GOT3 (cell line): ENCODE measurements at regions not wholly inside any gene's neighbourhood (a gene's known extent, or its start where the extent isn't known, plus 50 kb on each side); places are given as distances from the start of the nearest gene placed in this dataset.
A peak's percentile ranks its signal among the peaks of the same experiment; 100 is the strongest.

Experiments used
- DNase-seq: peaks from one replicate; lab custom pipeline; 2025; ENCODE audit warnings: mixed read lengths; lab: John Stamatoyannopoulos, UW

- DNase-seq: no peak
Observed at GRCh38 chr2:173419506-173419905, 64.8 kb downstream of the CDCA7 start.

GRCh38 chr2:173424886-173425285, 70.2 kb downstream of the CDCA7 start:
- no peak for DNase-seq

GRCh38 chr2:173427887-173428668, 73.4 kb downstream of the CDCA7 start:
- no peak for DNase-seq

GRCh38 chr2:173431191-173431590, 76.5 kb downstream of the CDCA7 start:
- DNase-seq: no peak

GRCh38 chr2:173432049-173432754, 77.5 kb downstream of the CDCA7 start:
- no peak for DNase-seq

GRCh38 chr2:173434762-173435569, 80.3 kb downstream of the CDCA7 start:
- no peak for DNase-seq

- no peak for DNase-seq
Observed at GRCh38 chr2:173435574-173435973, 80.9 kb downstream of the CDCA7 start.

GRCh38 chr2:173436088-173436487, 81.4 kb downstream of the CDCA7 start:
- DNase-seq: no peak

- no peak for DNase-seq
Observed at GRCh38 chr2:173441222-173441621, 86.5 kb downstream of the CDCA7 start.

GRCh38 chr2:173442542-173442941, 87.9 kb downstream of the CDCA7 start:
- no peak for DNase-seq

- no peak for DNase-seq
Observed at GRCh38 chr2:173446722-173447121, 92.0 kb downstream of the CDCA7 start.

GRCh38 chr2:173448938-173449471, 94.3 kb downstream of the CDCA7 start:
- DNase-seq: peak; percentile 57

GRCh38 chr2:173451118-173451517, 96.4 kb downstream of the CDCA7 start:
- DNase-seq: no peak

- no peak for DNase-seq
Observed at GRCh38 chr2:173451941-173452340, 97.3 kb downstream of the CDCA7 start.

GRCh38 chr2:173452416-173452815, 97.7 kb downstream of the CDCA7 start:
- DNase-seq: no peak

GRCh38 chr2:173456960-173457359, 102.3 kb downstream of the CDCA7 start:
- no peak for DNase-seq

- DNase-seq: no peak
Observed at GRCh38 chr2:173457366-173457765, 102.7 kb downstream of the CDCA7 start.

- DNase-seq: no peak
Observed at GRCh38 chr2:173458991-173459780, 104.5 kb downstream of the CDCA7 start.

- no peak for DNase-seq
Observed at GRCh38 chr2:173462892-173463840, 108.5 kb downstream of the CDCA7 start.

GRCh38 chr2:173463846-173464245, 109.2 kb downstream of the CDCA7 start:
- DNase-seq: no peak
